ENCODE measurements at regions not wholly inside any gene's neighbourhood (a gene's known extent, or its start where the extent isn't known, plus 50 kb on each side); places are given as distances from the start of the nearest gene placed in this dataset.

GRCh38 chrX:26414534-26414933, 198.6 kb downstream of the MAGEB5 start:
- DNase-seq, result no peak
- intact Hi-C loops (cut with micrococcal nuclease), result no loop called here
- no peaks in the 10 kb centered on the region for H3K4me1 Mint-ChIP-seq
- peaks cover 3% of the 10 kb centered on the region for H3K9me3 Mint-ChIP-seq
- no peaks in the 10 kb centered on the region for H3K27me3 Mint-ChIP-seq
- H3K27ac Mint-ChIP-seq, result no peak overlapping the region
- H3K36me3 Mint-ChIP-seq (ENCODE audit: low read depth), result no peaks in the 10 kb centered on the region
- H3K4me3 Mint-ChIP-seq, result no peak overlapping the region

GRCh38 chrX:26411045-26411444, 195.1 kb downstream of the MAGEB5 start:
- no peaks in the 10 kb centered on the region for H3K9me3 Mint-ChIP-seq
- intact Hi-C loops (cut with micrococcal nuclease), result no loop called here
- no peak overlapping the region for H3K4me3 Mint-ChIP-seq
- DNase-seq, result no peak
- no peak overlapping the region for H3K27ac Mint-ChIP-seq
- H3K4me1 Mint-ChIP-seq, result no peaks in the 10 kb centered on the region
- no peaks in the 10 kb centered on the region for H3K36me3 Mint-ChIP-seq (ENCODE audit: low read depth)
- no peaks in the 10 kb centered on the region for H3K27me3 Mint-ChIP-seq

- Mint-ChIP-seq H3K9me3 (no peaks in the 10 kb centered on the region), H3K4me1 (no peaks in the 10 kb centered on the region), H3K36me3 (ENCODE audit: low read depth) (no peaks in the 10 kb centered on the region), H3K27me3 (no peaks in the 10 kb centered on the region), H3K4me3 (no peak overlapping the region), H3K27ac (no peak overlapping the region)
- DNase-seq, result no peak
- intact Hi-C loops (cut with micrococcal nuclease), result no loop called here
Measured at GRCh38 chrX:26409636-26410035, 193.7 kb downstream of the MAGEB5 start.

- DNase-seq, result no peak
- H3K4me1 Mint-ChIP-seq, result no peaks in the 10 kb centered on the region
- no peak overlapping the region for H3K27ac Mint-ChIP-seq
- no peak overlapping the region for H3K4me3 Mint-ChIP-seq
- intact Hi-C loops (cut with micrococcal nuclease), result no loop called here
- no peaks in the 10 kb centered on the region for H3K9me3 Mint-ChIP-seq
- no peaks in the 10 kb centered on the region for H3K27me3 Mint-ChIP-seq
- no peaks in the 10 kb centered on the region for H3K36me3 Mint-ChIP-seq (ENCODE audit: low read depth)
Measured at GRCh38 chrX:26387906-26388305, 171.9 kb downstream of the MAGEB5 start.

GRCh38 chrX:26376037-26376708, 160.2 kb downstream of the MAGEB5 start:
- DNase-seq, result no peak
- Mint-ChIP-seq H3K4me3 (no peak overlapping the region), H3K36me3 (ENCODE audit: low read depth) (no peaks in the 10 kb centered on the region)

GRCh38 chrX:26375346-26375745, 159.4 kb downstream of the MAGEB5 start:
- Mint-ChIP-seq H3K27me3 (no peaks in the 10 kb centered on the region), H3K4me1 (no peaks in the 10 kb centered on the region), H3K4me3 (no peak overlapping the region), H3K36me3 (ENCODE audit: low read depth) (no peaks in the 10 kb centered on the region), H3K9me3 (no peaks in the 10 kb centered on the region), H3K27ac (no peak overlapping the region)
- no peak for DNase-seq
- intact Hi-C loops (cut with micrococcal nuclease), result no loop called here

More at GRCh38 chrX:26376037-26376708, 160.2 kb downstream of the MAGEB5 start:
- Mint-ChIP-seq H3K4me1 (no peaks in the 10 kb centered on the region), H3K27me3 (no peaks in the 10 kb centered on the region), H3K27ac (no peak overlapping the region), H3K9me3 (no peaks in the 10 kb centered on the region)
- intact Hi-C loops (cut with micrococcal nuclease), result no loop called here

GRCh38 chrX:26373829-26374228, 157.9 kb downstream of the MAGEB5 start:
- Mint-ChIP-seq H3K9me3 (no peaks in the 10 kb centered on the region), H3K4me3 (no peak overlapping the region), H3K36me3 (ENCODE audit: low read depth) (no peaks in the 10 kb centered on the region), H3K27ac (no peak overlapping the region), H3K4me1 (no peaks in the 10 kb centered on the region), H3K27me3 (no peaks in the 10 kb centered on the region)
- intact Hi-C loops (cut with micrococcal nuclease), result no loop called here
- no peak for DNase-seq

- no peaks in the 10 kb centered on the region for H3K36me3 Mint-ChIP-seq (ENCODE audit: low read depth)
- no peak overlapping the region for H3K4me3 Mint-ChIP-seq
- intact Hi-C loops (cut with micrococcal nuclease), result no loop called here
Measured at GRCh38 chrX:26352891-26353430, 137.0 kb downstream of the MAGEB5 start.

GRCh38 chrX:26347171-26347570, 131.2 kb downstream of the MAGEB5 start:
- DNase-seq, result no peak
- Mint-ChIP-seq H3K27ac (no peak overlapping the region), H3K36me3 (ENCODE audit: low read depth) (no peaks in the 10 kb centered on the region), H3K4me3 (no peak overlapping the region), H3K27me3 (no peaks in the 10 kb centered on the region), H3K9me3 (no peaks in the 10 kb centered on the region), H3K4me1 (no peaks in the 10 kb centered on the region)
- intact Hi-C loops (cut with micrococcal nuclease), result no loop called here

More at GRCh38 chrX:26352891-26353430, 137.0 kb downstream of the MAGEB5 start:
- DNase-seq, result no peak
- no peaks in the 10 kb centered on the region for H3K4me1 Mint-ChIP-seq
- H3K27me3 Mint-ChIP-seq, result no peaks in the 10 kb centered on the region
- peaks cover 3% of the 10 kb centered on the region for H3K9me3 Mint-ChIP-seq
- no peak overlapping the region for H3K27ac Mint-ChIP-seq

- intact Hi-C loops (cut with micrococcal nuclease), result no loop called here
- no peak for DNase-seq
- Mint-ChIP-seq H3K27ac (no peak overlapping the region), H3K27me3 (no peaks in the 10 kb centered on the region), H3K9me3 (no peaks in the 10 kb centered on the region), H3K36me3 (ENCODE audit: low read depth) (no peaks in the 10 kb centered on the region), H3K4me3 (no peak overlapping the region), H3K4me1 (no peaks in the 10 kb centered on the region)
Measured at GRCh38 chrX:26334232-26334631, 118.3 kb downstream of the MAGEB5 start.

- H3K27me3 Mint-ChIP-seq, result no peaks in the 10 kb centered on the region
- H3K27ac Mint-ChIP-seq, result no peak overlapping the region
- H3K4me1 Mint-ChIP-seq, result no peaks in the 10 kb centered on the region
- H3K4me3 Mint-ChIP-seq, result no peak overlapping the region
- intact Hi-C loops (cut with micrococcal nuclease), result no loop called here
- H3K36me3 Mint-ChIP-seq (ENCODE audit: low read depth), result no peaks in the 10 kb centered on the region
- no peak for DNase-seq
- no peaks in the 10 kb centered on the region for H3K9me3 Mint-ChIP-seq
Measured at GRCh38 chrX:26328608-26329319, 112.8 kb downstream of the MAGEB5 start.

GRCh38 chrX:26309262-26309661, 93.3 kb downstream of the MAGEB5 start:
- intact Hi-C loops (cut with micrococcal nuclease), result no loop called here
- no peak for DNase-seq
- no peak overlapping the region for H3K27ac Mint-ChIP-seq
- no peaks in the 10 kb centered on the region for H3K36me3 Mint-ChIP-seq (ENCODE audit: low read depth)
- no peak overlapping the region for H3K4me3 Mint-ChIP-seq
- no peaks in the 10 kb centered on the region for H3K9me3 Mint-ChIP-seq
- H3K27me3 Mint-ChIP-seq, result no peaks in the 10 kb centered on the region
- no peaks in the 10 kb centered on the region for H3K4me1 Mint-ChIP-seq

- no peaks in the 10 kb centered on the region for H3K9me3 Mint-ChIP-seq
Measured at GRCh38 chrX:26295425-26295824, 79.5 kb downstream of the MAGEB5 start.

GRCh38 chrX:26286836-26287235, 70.9 kb downstream of the MAGEB5 start:
- DNase-seq, result no peak
- Mint-ChIP-seq H3K4me1 (no peaks in the 10 kb centered on the region), H3K27me3 (no peaks in the 10 kb centered on the region), H3K9me3 (no peaks in the 10 kb centered on the region), H3K4me3 (no peak overlapping the region), H3K27ac (no peak overlapping the region), H3K36me3 (ENCODE audit: low read depth) (no peaks in the 10 kb centered on the region)
- intact Hi-C loops (cut with micrococcal nuclease), result no loop called here

More at GRCh38 chrX:26295425-26295824, 79.5 kb downstream of the MAGEB5 start:
- no peak for DNase-seq
- intact Hi-C loops (cut with micrococcal nuclease), result no loop called here
- H3K4me1 Mint-ChIP-seq, result no peaks in the 10 kb centered on the region
- H3K4me3 Mint-ChIP-seq, result no peak overlapping the region
- H3K27me3 Mint-ChIP-seq, result no peaks in the 10 kb centered on the region
- H3K36me3 Mint-ChIP-seq (ENCODE audit: low read depth), result no peaks in the 10 kb centered on the region
- no peak overlapping the region for H3K27ac Mint-ChIP-seq

Measured in activated CD4-positive, alpha-beta T cell treated with anti-CD3 and anti-CD28 coated beads, Interleukin-2, amount 10 ng/mL, durations not matched to agents 24 days and 14 days (primary cell).